ENCODE measurements at regions not wholly inside any gene's neighbourhood (a gene's known extent, or its start where the extent isn't known, plus 50 kb on each side); places are given as distances from the start of the nearest gene placed in this dataset.

GRCh38 chr2:59724746-59725145, 828.7 kb downstream of the BCL11A start:
- H3K27me3 ChIP-seq (ENCODE audit: insufficient read depth, low read length, poor library complexity), result no peaks in the 10 kb centered on the region
- no peak for ATAC-seq (ENCODE audit: insufficient read depth, low read depth)
- H3K36me3 ChIP-seq (ENCODE audit: insufficient read depth, low read length), result no peaks in the 10 kb centered on the region

GRCh38 chr2:59720296-59720866, 833.1 kb downstream of the BCL11A start:
- Histone ChIP-seq H3K9ac (ENCODE audit: low read depth, low read length) (no peak overlapping the region), H3K79me2 (ENCODE audit: insufficient read depth, low read length) (no peaks in the 10 kb centered on the region), H3K36me3 (ENCODE audit: insufficient read depth, low read length) (no peaks in the 10 kb centered on the region), H3K4me1 (ENCODE audit: insufficient read depth, low read length) (no peaks in the 10 kb centered on the region), H3K27me3 (ENCODE audit: insufficient read depth, low read length, poor library complexity) (no peaks in the 10 kb centered on the region), H3K4me3 (ENCODE audit: low read depth in 1 of 2, low read length in 2 of 2) (no peak overlapping the region), H3K4me2 (ENCODE audit: insufficient read depth, low read length) (no peak overlapping the region), H3K27ac (ENCODE audit: low read length) (no peak overlapping the region), H4K20me1 (ENCODE audit: insufficient read depth, low read length) (no peaks in the 10 kb centered on the region), H2AFZ (ENCODE audit: low read depth, low read length) (no peak overlapping the region), H3K9me3 (ENCODE audit: insufficient read depth, low read length, severe bottlenecking) (no peaks in the 10 kb centered on the region)
- TF ChIP-seq EZH2 (IDR thresholded peaks at IDR 0.05; ENCODE audit: borderline replicate concordance, low read depth, low read length, severe bottlenecking), result no peak
- no peak for TF ChIP-seq CTCF (IDR thresholded peaks at IDR 0.05; ENCODE audit: borderline replicate concordance, extremely low read depth, low read length, poor library complexity, severe bottlenecking)
- DNase-seq (no peak), ATAC-seq (ENCODE audit: insufficient read depth, low read depth) (no peak)

More at GRCh38 chr2:59724746-59725145, 828.7 kb downstream of the BCL11A start:
- no peak for TF ChIP-seq CTCF (IDR thresholded peaks at IDR 0.05; ENCODE audit: borderline replicate concordance, extremely low read depth, low read length, poor library complexity, severe bottlenecking)
- TF ChIP-seq EZH2 (IDR thresholded peaks at IDR 0.05; ENCODE audit: borderline replicate concordance, low read depth, low read length, severe bottlenecking), result no peak
- Histone ChIP-seq H3K9me3 (ENCODE audit: insufficient read depth, low read length, severe bottlenecking) (no peaks in the 10 kb centered on the region), H3K9ac (ENCODE audit: low read depth, low read length) (no peak overlapping the region), H4K20me1 (ENCODE audit: insufficient read depth, low read length) (no peaks in the 10 kb centered on the region), H3K4me3 (ENCODE audit: low read depth in 1 of 2, low read length in 2 of 2) (no peak overlapping the region), H3K79me2 (ENCODE audit: insufficient read depth, low read length) (no peaks in the 10 kb centered on the region), H2AFZ (ENCODE audit: low read depth, low read length) (no peak overlapping the region), H3K27ac (ENCODE audit: low read length) (no peak overlapping the region), H3K4me1 (ENCODE audit: insufficient read depth, low read length) (no peaks in the 10 kb centered on the region), H3K4me2 (ENCODE audit: insufficient read depth, low read length) (no peak overlapping the region)
- no peak for DNase-seq

GRCh38 chr2:59713577-59713976, 839.9 kb downstream of the BCL11A start:
- Histone ChIP-seq H3K27me3 (ENCODE audit: insufficient read depth, low read length, poor library complexity) (no peaks in the 10 kb centered on the region), H3K9ac (ENCODE audit: low read depth, low read length) (no peak overlapping the region), H3K27ac (ENCODE audit: low read length) (no peak overlapping the region), H3K79me2 (ENCODE audit: insufficient read depth, low read length) (no peaks in the 10 kb centered on the region), H2AFZ (ENCODE audit: low read depth, low read length) (no peak overlapping the region), H3K4me3 (ENCODE audit: low read depth in 1 of 2, low read length in 2 of 2) (no peak overlapping the region), H3K4me1 (ENCODE audit: insufficient read depth, low read length) (no peaks in the 10 kb centered on the region), H4K20me1 (ENCODE audit: insufficient read depth, low read length) (no peaks in the 10 kb centered on the region), H3K9me3 (ENCODE audit: insufficient read depth, low read length, severe bottlenecking) (no peaks in the 10 kb centered on the region), H3K4me2 (ENCODE audit: insufficient read depth, low read length) (no peak overlapping the region), H3K36me3 (ENCODE audit: insufficient read depth, low read length) (no peaks in the 10 kb centered on the region)
- no peak for DNase-seq
- TF ChIP-seq CTCF (IDR thresholded peaks at IDR 0.05; ENCODE audit: borderline replicate concordance, extremely low read depth, low read length, poor library complexity, severe bottlenecking) (no peak), EZH2 (IDR thresholded peaks at IDR 0.05; ENCODE audit: borderline replicate concordance, low read depth, low read length, severe bottlenecking) (no peak)
- no peak for ATAC-seq (ENCODE audit: insufficient read depth, low read depth)
